ENCODE measurements at regions not wholly inside any gene's neighbourhood (a gene's known extent, or its start where the extent isn't known, plus 50 kb on each side); places are given as distances from the start of the nearest gene placed in this dataset.

- TF ChIP-seq CTCF (IDR thresholded peaks at IDR 0.05) = no peak
Measured at GRCh38 chr16:85273293-85273692, 161.0 kb upstream of the CIBAR2 start.

GRCh38 chr16:85274501-85274900 lies 162.2 kb upstream of the CIBAR2 start:
- TF ChIP-seq CTCF (IDR thresholded peaks at IDR 0.05) = no peak

DNA sequence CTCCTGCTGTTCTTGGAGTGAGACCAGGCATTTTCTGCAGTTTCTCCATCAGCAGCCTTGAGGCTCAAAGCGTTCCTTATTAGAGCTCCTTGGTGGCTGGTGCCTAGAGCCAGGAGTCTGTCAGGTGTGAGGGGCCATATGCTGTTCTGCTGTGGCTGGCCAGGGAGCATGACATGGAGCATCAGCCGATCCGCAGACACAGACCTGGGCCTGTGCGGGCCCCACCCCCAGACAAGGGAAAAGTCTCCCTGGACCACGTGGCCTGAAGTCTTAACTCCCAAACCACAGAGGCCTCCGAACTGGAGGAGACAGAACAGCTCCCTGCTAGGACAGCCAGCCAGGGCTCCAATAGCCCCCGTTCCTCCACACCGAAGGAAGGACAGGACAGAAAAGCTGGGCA lies 162.7 kb upstream of the CIBAR2 start:
- TF ChIP-seq CTCF (IDR thresholded peaks at IDR 0.05) = no peak

DNA sequence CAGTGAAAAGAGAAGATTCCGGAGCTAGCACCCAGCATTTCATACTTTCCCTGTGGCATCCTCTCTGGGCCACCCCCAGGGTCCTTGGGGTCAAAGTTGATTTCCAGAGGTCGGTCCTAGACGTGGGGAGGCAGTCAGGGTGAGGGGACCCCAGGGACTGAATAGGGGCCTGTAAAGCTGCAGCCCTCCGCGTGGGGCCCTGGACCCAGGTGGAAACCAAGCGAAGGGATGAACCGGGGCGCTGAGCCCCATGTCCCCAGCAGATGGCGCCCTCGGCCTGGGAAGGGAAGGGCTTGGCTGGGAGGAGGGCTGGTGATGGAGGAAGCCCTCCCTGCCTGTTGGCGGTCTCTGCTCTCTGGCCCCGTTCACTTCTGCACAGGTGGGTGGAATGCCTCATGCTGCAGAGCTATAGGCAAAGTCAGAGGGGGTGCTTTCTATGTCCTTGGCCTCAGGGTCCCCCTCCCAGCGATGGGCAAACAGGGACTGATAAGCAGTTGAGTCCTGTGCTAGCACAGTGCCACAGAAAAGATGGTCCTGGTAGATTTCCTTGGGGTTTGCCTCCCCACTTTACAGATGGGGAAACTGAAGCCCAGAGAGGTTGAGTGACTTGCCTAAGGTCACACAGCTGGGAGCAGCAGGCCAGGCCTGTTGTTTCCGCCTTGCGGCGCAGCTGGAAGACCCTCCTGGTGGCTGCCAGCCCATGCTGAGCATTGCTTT lies 163.4 kb upstream of the CIBAR2 start:
- peak; percentile 96 for TF ChIP-seq CTCF (IDR thresholded peaks at IDR 0.05)

DNA sequence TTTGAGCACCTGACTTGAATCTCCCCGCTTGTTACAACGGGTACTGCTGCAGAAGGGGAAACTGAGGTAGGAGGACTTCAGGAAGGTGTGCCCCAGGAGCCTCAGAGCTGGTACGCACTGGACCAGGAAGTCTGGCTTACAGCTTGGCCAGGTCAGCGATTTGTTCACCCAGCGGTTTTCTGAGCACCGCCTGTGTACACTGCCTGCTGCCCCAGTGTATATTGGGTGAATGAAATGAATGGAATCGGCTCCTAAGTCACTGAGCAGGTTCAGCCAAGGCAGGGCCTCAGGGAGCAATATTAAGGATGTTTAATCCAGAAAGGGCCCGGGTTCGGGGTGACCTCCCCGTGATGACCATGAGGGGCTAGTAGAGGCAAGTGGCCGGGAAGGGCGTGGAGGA lies 164.0 kb upstream of the CIBAR2 start:
- no peak for TF ChIP-seq CTCF (IDR thresholded peaks at IDR 0.05)

DNA sequence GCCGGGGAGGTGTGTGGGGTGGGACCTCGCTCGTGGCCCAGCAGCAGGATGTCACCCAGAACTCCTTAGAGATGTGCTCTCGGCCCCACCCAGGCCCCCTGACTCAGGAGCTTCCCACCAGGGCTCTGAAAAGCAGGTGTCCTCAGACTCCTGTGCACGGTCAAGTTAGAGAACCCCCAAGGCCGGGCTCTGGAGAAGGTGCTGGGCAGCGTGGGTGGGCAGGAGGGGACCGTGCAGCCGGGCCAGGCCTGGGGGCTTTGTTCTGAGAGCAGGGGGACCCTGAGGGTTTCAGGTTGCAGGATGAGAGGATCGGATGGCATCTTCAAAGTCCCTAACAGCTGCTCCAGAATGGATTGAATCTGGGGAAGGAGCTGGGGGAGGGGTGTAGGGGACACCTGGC lies 164.4 kb upstream of the CIBAR2 start:
- no peak for TF ChIP-seq CTCF (IDR thresholded peaks at IDR 0.05)

- TF ChIP-seq CTCF (IDR thresholded peaks at IDR 0.05) = no peak
Measured at GRCh38 chr16:85278839-85279238, 166.6 kb upstream of the CIBAR2 start.

- TF ChIP-seq CTCF (IDR thresholded peaks at IDR 0.05) = no peak
Measured at GRCh38 chr16:85279402-85279801, 167.1 kb upstream of the CIBAR2 start.

Data from LNCAP (cell line).